ENCODE measurements at regions not wholly inside any gene's neighbourhood (a gene's known extent, or its start where the extent isn't known, plus 50 kb on each side); places are given as distances from the start of the nearest gene placed in this dataset.

DNA sequence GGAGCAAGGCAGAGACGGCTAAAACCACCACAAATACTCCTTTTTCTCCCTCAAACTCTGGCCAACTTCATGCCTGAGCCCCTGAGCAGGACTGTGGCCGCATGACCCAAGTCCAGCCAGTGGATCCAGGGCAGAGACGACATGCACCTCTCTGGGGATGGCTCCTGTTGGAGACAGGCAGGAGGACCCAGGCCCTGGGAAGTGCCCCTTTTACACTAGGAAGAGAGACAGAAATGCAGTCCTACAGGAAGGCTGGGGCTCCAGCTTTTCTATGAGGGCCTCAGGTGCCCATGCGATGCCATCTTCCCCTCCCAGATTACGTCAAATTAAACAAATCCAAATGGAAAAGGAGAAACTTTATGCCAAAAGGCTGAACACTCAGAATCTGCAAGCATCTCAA is 498.0 kb downstream of the BRD1 start:
- Histone ChIP-seq H3K27ac (ENCODE audit: low read length) (no peak overlapping the region), H3K4me3 (ENCODE audit: low read depth in 2 of 2, low read length in 2 of 2) (no peak overlapping the region), H3K9me3 (ENCODE audit: control insufficient read depth, insufficient read depth, low read depth, low read length) (no peaks in the 10 kb centered on the region), H3K27me3 (ENCODE audit: control insufficient read depth, insufficient read depth, low read length) (no peaks in the 10 kb centered on the region; the same call in 1 of the 2 replicates), H3K4me1 (ENCODE audit: control insufficient read depth, insufficient read depth, low read length) (no peaks in the 10 kb centered on the region), H3K36me3 (ENCODE audit: control insufficient read depth, insufficient read depth, low read length) (no peaks in the 10 kb centered on the region)
- no peak for TF ChIP-seq SIN3A (IDR thresholded peaks at IDR 0.05; ENCODE audit: borderline replicate concordance, insufficient read depth, low read depth, low read length)
- no peak for TF ChIP-seq TCF7L2 (IDR thresholded peaks at IDR 0.05; ENCODE audit: low read depth, low read length)
- TF ChIP-seq POLR2AphosphoS5 (IDR thresholded peaks at IDR 0.05; ENCODE audit: low read depth, low read length), result no peak
- TF ChIP-seq, protein P1, sequence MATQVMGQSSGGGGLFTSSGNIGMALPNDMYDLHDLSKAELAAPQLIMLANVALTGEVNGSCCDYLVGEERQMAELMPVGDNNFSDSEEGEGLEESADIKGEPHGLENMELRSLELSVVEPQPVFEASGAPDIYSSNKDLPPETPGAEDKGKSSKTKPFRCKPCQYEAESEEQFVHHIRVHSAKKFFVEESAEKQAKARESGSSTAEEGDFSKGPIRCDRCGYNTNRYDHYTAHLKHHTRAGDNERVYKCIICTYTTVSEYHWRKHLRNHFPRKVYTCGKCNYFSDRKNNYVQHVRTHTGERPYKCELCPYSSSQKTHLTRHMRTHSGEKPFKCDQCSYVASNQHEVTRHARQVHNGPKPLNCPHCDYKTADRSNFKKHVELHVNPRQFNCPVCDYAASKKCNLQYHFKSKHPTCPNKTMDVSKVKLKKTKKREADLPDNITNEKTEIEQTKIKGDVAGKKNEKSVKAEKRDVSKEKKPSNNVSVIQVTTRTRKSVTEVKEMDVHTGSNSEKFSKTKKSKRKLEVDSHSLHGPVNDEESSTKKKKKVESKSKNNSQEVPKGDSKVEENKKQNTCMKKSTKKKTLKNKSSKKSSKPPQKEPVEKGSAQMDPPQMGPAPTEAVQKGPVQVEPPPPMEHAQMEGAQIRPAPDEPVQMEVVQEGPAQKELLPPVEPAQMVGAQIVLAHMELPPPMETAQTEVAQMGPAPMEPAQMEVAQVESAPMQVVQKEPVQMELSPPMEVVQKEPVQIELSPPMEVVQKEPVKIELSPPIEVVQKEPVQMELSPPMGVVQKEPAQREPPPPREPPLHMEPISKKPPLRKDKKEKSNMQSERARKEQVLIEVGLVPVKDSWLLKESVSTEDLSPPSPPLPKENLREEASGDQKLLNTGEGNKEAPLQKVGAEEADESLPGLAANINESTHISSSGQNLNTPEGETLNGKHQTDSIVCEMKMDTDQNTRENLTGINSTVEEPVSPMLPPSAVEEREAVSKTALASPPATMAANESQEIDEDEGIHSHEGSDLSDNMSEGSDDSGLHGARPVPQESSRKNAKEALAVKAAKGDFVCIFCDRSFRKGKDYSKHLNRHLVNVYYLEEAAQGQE (IDR thresholded peaks at IDR 0.05; ENCODE audit: insufficient read depth in 1 of 2, low read depth in 2 of 2, low read length in 1 of 2), result no peak
- CTCF ChIA-PET, result no interaction called here
- in situ Hi-C loops (cut with HindIII; ENCODE audit: low pct_unique_long_range_greater_than_20kb, low sequenced_read_pairs), result no loop called here
- intact Hi-C loops (cut with micrococcal nuclease; ENCODE audit: unreplicated experiment), result no loop called here
- ATAC-seq, result no peak
- POLR2A ChIA-PET, result no interaction called here
- no TSS peak for BruUV-seq (replicated peaks)
- no peak for DNase-seq (ENCODE audit: low read depth, low spot score)

DNA sequence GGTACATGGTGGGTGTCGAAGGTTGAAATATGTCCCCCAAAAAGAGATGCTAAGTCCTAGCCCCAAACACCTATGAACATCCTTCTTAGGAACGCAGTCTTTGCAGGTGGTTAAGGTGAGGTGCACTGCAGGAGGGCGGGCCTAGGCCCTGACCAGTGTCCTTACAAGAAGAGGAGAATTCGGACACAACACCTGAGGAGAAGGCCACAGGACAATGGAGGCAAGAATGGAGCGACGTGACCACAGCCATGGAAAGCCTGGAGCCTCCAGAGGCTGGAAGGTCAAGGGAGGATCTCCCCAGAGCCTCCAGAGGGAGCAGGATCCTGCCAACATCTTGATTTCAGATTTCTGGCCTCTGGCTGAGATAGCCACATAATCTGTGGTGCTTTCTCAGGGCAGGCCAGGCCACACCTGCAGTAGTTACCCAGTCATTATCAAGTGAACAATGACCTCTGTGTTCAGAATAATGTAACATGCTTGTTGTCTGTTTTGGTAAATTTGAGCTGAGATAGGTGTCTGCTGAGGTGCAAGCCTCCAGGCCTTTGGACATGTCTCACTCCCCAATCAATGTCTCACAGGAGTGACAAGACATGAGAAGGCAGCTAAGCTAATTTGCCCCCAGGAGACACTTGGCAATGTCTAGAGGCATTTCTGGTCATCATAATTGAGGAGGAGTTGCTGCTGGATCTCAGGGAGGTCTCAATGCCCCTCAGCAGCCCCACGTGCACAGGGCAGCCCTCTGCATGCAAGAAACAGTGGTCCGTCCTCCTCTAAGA is 498.9 kb downstream of the BRD1 start:
- no peaks in the 10 kb centered on the region for H3K4me1 ChIP-seq (ENCODE audit: control insufficient read depth, insufficient read depth, low read length)
- ChIA-PET POLR2A (no interaction called here), CTCF (no interaction called here)
- DNase-seq (ENCODE audit: low read depth, low spot score) (no peak), ATAC-seq (no peak)
- no peak overlapping the region for H3K4me3 ChIP-seq (ENCODE audit: low read depth in 2 of 2, low read length in 2 of 2)
- no peaks in the 10 kb centered on the region for H3K36me3 ChIP-seq (ENCODE audit: control insufficient read depth, insufficient read depth, low read length)
- in situ Hi-C loops (cut with HindIII; ENCODE audit: low pct_unique_long_range_greater_than_20kb, low sequenced_read_pairs), result no loop called here
- no peak overlapping the region for H3K27ac ChIP-seq (ENCODE audit: low read length)
- H3K27me3 ChIP-seq (ENCODE audit: control insufficient read depth, insufficient read depth, low read length), result no peaks in the 10 kb centered on the region; the same call in 1 of the 2 replicates
- H3K9me3 ChIP-seq (ENCODE audit: control insufficient read depth, insufficient read depth, low read depth, low read length), result no peaks in the 10 kb centered on the region
- TF ChIP-seq, protein P2, sequence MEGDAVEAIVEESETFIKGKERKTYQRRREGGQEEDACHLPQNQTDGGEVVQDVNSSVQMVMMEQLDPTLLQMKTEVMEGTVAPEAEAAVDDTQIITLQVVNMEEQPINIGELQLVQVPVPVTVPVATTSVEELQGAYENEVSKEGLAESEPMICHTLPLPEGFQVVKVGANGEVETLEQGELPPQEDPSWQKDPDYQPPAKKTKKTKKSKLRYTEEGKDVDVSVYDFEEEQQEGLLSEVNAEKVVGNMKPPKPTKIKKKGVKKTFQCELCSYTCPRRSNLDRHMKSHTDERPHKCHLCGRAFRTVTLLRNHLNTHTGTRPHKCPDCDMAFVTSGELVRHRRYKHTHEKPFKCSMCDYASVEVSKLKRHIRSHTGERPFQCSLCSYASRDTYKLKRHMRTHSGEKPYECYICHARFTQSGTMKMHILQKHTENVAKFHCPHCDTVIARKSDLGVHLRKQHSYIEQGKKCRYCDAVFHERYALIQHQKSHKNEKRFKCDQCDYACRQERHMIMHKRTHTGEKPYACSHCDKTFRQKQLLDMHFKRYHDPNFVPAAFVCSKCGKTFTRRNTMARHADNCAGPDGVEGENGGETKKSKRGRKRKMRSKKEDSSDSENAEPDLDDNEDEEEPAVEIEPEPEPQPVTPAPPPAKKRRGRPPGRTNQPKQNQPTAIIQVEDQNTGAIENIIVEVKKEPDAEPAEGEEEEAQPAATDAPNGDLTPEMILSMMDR (IDR thresholded peaks at IDR 0.05), result no peak
- no peak for TF ChIP-seq POLR2AphosphoS5 (IDR thresholded peaks at IDR 0.05; ENCODE audit: low read depth, low read length)
- TF ChIP-seq, protein P1 (IDR thresholded peaks at IDR 0.05; ENCODE audit: insufficient read depth in 1 of 2, low read depth in 2 of 2, low read length in 1 of 2), result no peak
- TF ChIP-seq TCF7L2 (IDR thresholded peaks at IDR 0.05; ENCODE audit: low read depth, low read length), result no peak
- no peak for TF ChIP-seq SIN3A (IDR thresholded peaks at IDR 0.05; ENCODE audit: borderline replicate concordance, insufficient read depth, low read depth, low read length)
- BruUV-seq (replicated peaks), result no TSS peak
- intact Hi-C loops (cut with micrococcal nuclease; ENCODE audit: unreplicated experiment), result no loop called here

All from Panc1 (cell line).